Neural progenitor cell (in vitro differentiated cells): ENCODE measurements at regions not wholly inside any gene's neighbourhood (a gene's known extent, or its start where the extent isn't known, plus 50 kb on each side); places are given as distances from the start of the nearest gene placed in this dataset.

Source experiments
- DNase-seq: peaks from one replicate; pipeline ENCODE4 v3.0.0-alpha.2; 2016; ENCODE audit warnings: low spot score
- H2AFZ ChIP-seq: fragments of 200-600 bp; sonication (generic); replicated peaks from 2 replicates; pipeline ENCODE4 v1.6.1; 2016; ENCODE audit warnings: antibody characterized with exemption
- H3F3A ChIP-seq: fragments of 200-600 bp; sonication (generic); 2 replicates; pipeline ENCODE4 v1.6.1; 2016; ENCODE audit warnings: antibody characterized with exemption, low read depth
- H3K27ac ChIP-seq: fragments of 200-600 bp; sonication (generic); 2 replicates; pipeline ENCODE4 v1.5.1; 2016; ENCODE audit warnings: mild to moderate bottlenecking
- H3K27me3 ChIP-seq: fragments of 200-600 bp; sonication (generic); 2 replicates; pipeline ENCODE4 v1.6.1; 2016; ENCODE audit warnings: mild to moderate bottlenecking, moderate library complexity
- H3K36me3 ChIP-seq: fragments of 200-600 bp; sonication (generic); 2 replicates; pipeline ENCODE4 v1.5.1; 2016
- H3K4me1 ChIP-seq: fragments of 200-600 bp; sonication (generic); 2 replicates; pipeline ENCODE4 v1.6.1; 2016; ENCODE audit warnings: mixed run types
- H3K4me2 ChIP-seq: fragments of 200-600 bp; sonication (generic); 2 replicates; pipeline ENCODE4 v1.6.1; 2016
- H3K4me3 ChIP-seq: fragments of 200-600 bp; sonication (generic); 2 replicates; pipeline ENCODE4 v1.5.1; 2016
- H3K79me2 ChIP-seq: fragments of 200-600 bp; sonication (generic); 2 replicates; pipeline ENCODE4 v1.6.1; 2016; ENCODE audit warnings: low read depth
- H3K9ac ChIP-seq: fragments of 200-600 bp; sonication (generic); 2 replicates; pipeline ENCODE4 v1.6.1; 2016
- H3K9me3 ChIP-seq: fragments of 200-600 bp; sonication (generic); 2 replicates; pipeline ENCODE4 v1.5.1; 2016; ENCODE audit warnings: low read depth
- H4K20me1 ChIP-seq: fragments of 200-600 bp; sonication (generic); 2 replicates; pipeline ENCODE4 v1.6.1; 2016; ENCODE audit warnings: low read depth
- H3K27ac Mint-ChIP-seq: 3 replicates; pipeline ENCODE4 v1.8.0; 2021; ENCODE audit warnings: mixed read lengths
- H3K27me3 Mint-ChIP-seq: 2 replicates; pipeline ENCODE4 v1.8.0; 2022; ENCODE audit warnings: low read depth, mild to moderate bottlenecking, inconsistent platforms, moderate library complexity, mixed read lengths; ENCODE audit not compliant: insufficient read depth
- H3K36me3 Mint-ChIP-seq: 3 replicates; pipeline ENCODE4 v1.8.0; 2021; ENCODE audit warnings: mixed read lengths
- H3K4me1 Mint-ChIP-seq: 3 replicates; pipeline ENCODE4 v1.8.0; 2021; ENCODE audit warnings: mixed read lengths
- H3K4me3 Mint-ChIP-seq: 3 replicates; pipeline ENCODE4 v1.8.0; 2021; ENCODE audit warnings: mild to moderate bottlenecking, moderate library complexity, mixed read lengths
- H3K9me3 Mint-ChIP-seq: 3 replicates; pipeline ENCODE4 v1.8.0; 2020; ENCODE audit warnings: mixed read lengths
- CTCF ChIP-seq: fragments of 200-600 bp; sonication (generic); IDR thresholded peaks from 2 replicates; pipeline ENCODE4 v1.5.1; 2017; ENCODE audit warnings: antibody characterized with exemption, mild to moderate bottlenecking
- EZH2 ChIP-seq: fragments of 200-600 bp; sonication (generic); IDR thresholded peaks from 2 replicates; pipeline ENCODE4 v1.6.1; 2017; ENCODE audit warnings: antibody characterized with exemption, mild to moderate bottlenecking, moderate library complexity
- EZH2phosphoT487 ChIP-seq: fragments of 200-600 bp; sonication (generic); IDR thresholded peaks from 2 replicates; pipeline ENCODE4 v1.6.1; 2017; ENCODE audit warnings: antibody characterized with exemption

- Histone ChIP-seq H3K27ac (no peak overlapping the region), H4K20me1 (no peaks in the 10 kb centered on the region), H3K4me1 (no peaks in the 10 kb centered on the region), H3K27me3 (no peaks in the 10 kb centered on the region), H3K9me3 (no peaks in the 10 kb centered on the region), H3K4me2 (no peak overlapping the region), H2AFZ (no peak overlapping the region), H3K9ac (no peak overlapping the region), H3K79me2 (no peaks in the 10 kb centered on the region), H3K36me3 (no peaks in the 10 kb centered on the region), H3F3A (no peaks in the 10 kb centered on the region), H3K4me3 (no peak overlapping the region)
- TF ChIP-seq EZH2phosphoT487 = no peak
- no peak for TF ChIP-seq EZH2
- no peak for TF ChIP-seq CTCF
- Mint-ChIP-seq H3K27ac (no peak overlapping the region), H3K9me3 (no peaks in the 10 kb centered on the region), H3K36me3 (no peaks in the 10 kb centered on the region), H3K4me1 (peaks cover 3% of the 10 kb centered on the region), H3K27me3 (peaks cover 3% of the 10 kb centered on the region), H3K4me3 (no peak overlapping the region)
- no peak for DNase-seq
These were observed 620.6 kb downstream of the SOX6 start for GRCh38 chr11:15735706-15736105.

- Mint-ChIP-seq H3K4me3 (no peak overlapping the region), H3K4me1 (peaks cover 3% of the 10 kb centered on the region), H3K27me3 (peaks cover 3% of the 10 kb centered on the region), H3K9me3 (peaks cover 3% of the 10 kb centered on the region), H3K27ac (no peak overlapping the region), H3K36me3 (no peaks in the 10 kb centered on the region)
- DNase-seq = no peak
- Histone ChIP-seq H3K4me1 (peaks cover 4% of the 10 kb centered on the region), H3K79me2 (no peaks in the 10 kb centered on the region), H3K9me3 (no peaks in the 10 kb centered on the region), H2AFZ (no peak overlapping the region), H3K27me3 (no peaks in the 10 kb centered on the region), H3K4me3 (no peak overlapping the region), H3K4me2 (no peak overlapping the region), H3K27ac (no peak overlapping the region), H4K20me1 (no peaks in the 10 kb centered on the region), H3F3A (no peaks in the 10 kb centered on the region), H3K36me3 (no peaks in the 10 kb centered on the region), H3K9ac (no peak overlapping the region)
- no peak for TF ChIP-seq CTCF
- no peak for TF ChIP-seq EZH2phosphoT487
These were observed 619.0 kb downstream of the SOX6 start for GRCh38 chr11:15737320-15737719.

GRCh38 chr11:15738931-15739330 lies 617.4 kb downstream of the SOX6 start:
- Histone ChIP-seq H3K9me3 (no peaks in the 10 kb centered on the region), H3K4me3 (no peak overlapping the region), H2AFZ (no peak overlapping the region), H3K4me1 (peaks cover 11% of the 10 kb centered on the region), H3K36me3 (no peaks in the 10 kb centered on the region), H3K9ac (no peak overlapping the region), H3K27ac (no peak overlapping the region), H3K79me2 (no peaks in the 10 kb centered on the region), H3K4me2 (no peak overlapping the region), H3K27me3 (no peaks in the 10 kb centered on the region), H3F3A (no peaks in the 10 kb centered on the region), H4K20me1 (no peaks in the 10 kb centered on the region)
- H3K4me1 Mint-ChIP-seq = peaks cover 12% of the 10 kb centered on the region
- no peak overlapping the region for H3K4me3 Mint-ChIP-seq
- H3K27me3 Mint-ChIP-seq = peaks cover 3% of the 10 kb centered on the region
- no peak for TF ChIP-seq EZH2
- no peak for TF ChIP-seq EZH2phosphoT487
- no peak for TF ChIP-seq CTCF
- peaks cover 3% of the 10 kb centered on the region for H3K9me3 Mint-ChIP-seq
- no peaks in the 10 kb centered on the region for H3K36me3 Mint-ChIP-seq
- H3K27ac Mint-ChIP-seq = no peak overlapping the region
- no peak for DNase-seq
